Gastrocnemius medialis (tissue), 4 donors: ENCODE measurements at regions not wholly inside any gene's neighbourhood (a gene's known extent, or its start where the extent isn't known, plus 50 kb on each side); places are given as distances from the start of the nearest gene placed in this dataset.

Experiments used
- ATAC-seq, 2 donors: fragments of 150-250 bp; one replicate each; pipeline ENCODE4 v1.9.1; 2016
- DNase-seq, 2 donors: peaks; one replicate each; pipeline ENCODE4 v3.0.0-alpha.2; 2019
- H3K27ac ChIP-seq, 4 donors: fragments of 200-600 bp; sonication (generic); 1 replicate in 1 of 4; 2 replicates in 3 of 4; pipeline ENCODE4 v1.5.1; 2016 to 2018; ENCODE audit warnings: mild to moderate bottlenecking in 2 of 4, moderate library complexity in 1 of 4
- H3K27me3 ChIP-seq, 3 donors: fragments of 200-600 bp; sonication (generic) in 2 of 3; 1 replicate in 1 of 3; 2 replicates in 2 of 3; pipeline versions ENCODE4 v1.5.1 to v1.6.0; 2016 to 2019; ENCODE audit warnings: mild to moderate bottlenecking in 1 of 3, moderate library complexity in 1 of 3
- H3K36me3 ChIP-seq, 2 donors: fragments of 200-600 bp; sonication (generic) in 1 of 2; one replicate each; pipeline ENCODE4 v1.5.1; 2017 to 2018
- H3K4me1 ChIP-seq, 2 donors: fragments of 200-600 bp; sonication (generic) in 1 of 2; one replicate each; pipeline ENCODE4 v1.5.1; 2016 to 2017; ENCODE audit warnings: mild to moderate bottlenecking in 2 of 2
- H3K4me3 ChIP-seq, 4 donors: fragments of 200-600 bp; sonication (generic) in 3 of 4; 1 replicate in 1 of 4; 2 replicates in 3 of 4; pipeline ENCODE4 v1.5.1; 2016 to 2019; ENCODE audit warnings: mild to moderate bottlenecking in 2 of 4
- H3K9me3 ChIP-seq, 3 donors: fragments of 200-600 bp; sonication (generic) in 2 of 3; 1 replicate in 1 of 3; 2 replicates in 2 of 3; pipeline ENCODE4 v1.5.1; 2016 to 2019
- POLR2A ChIP-seq, 2 donors: fragments of 450-650 bp; IDR thresholded peaks; one replicate each; pipeline ENCODE4 v1.6.1; 2017; ENCODE audit warnings: antibody characterized with exemption in 2 of 2, mild to moderate bottlenecking in 2 of 2, moderate library complexity in 2 of 2
- in situ Hi-C, 4 donors: fragments of 200-750 bp; cut with MboI; loops; one replicate each; pipeline versions ENCODE4 v1.15.0 to v1.8.0; 2017; ENCODE audit warnings: low sequenced_read_pairs in 4 of 4
- intact Hi-C: fragments of 100-400 bp; cut with DNase I; formaldehyde crosslinking; loops from one replicate; pipeline ENCODE4 v1.15.1; 2023; ENCODE audit warnings: low total_unique reads
- TF ChIP-seq, protein P1 (sequence below), 5 experiments: fragments of 450-650 bp in 3 of 5; fragments of 200-600 bp in 2 of 5; sonication (generic) in 2 of 5; IDR thresholded peaks in 4 of 5; conservative IDR thresholded peaks in 1 of 5; 1 replicate in 4 of 5; 2 replicates in 1 of 5; pipeline ENCODE4 v1.5.1; 2016 to 2019; ENCODE audit warnings: antibody characterized with exemption in 5 of 5, mild to moderate bottlenecking in 3 of 5, moderate library complexity in 3 of 5

DNA sequence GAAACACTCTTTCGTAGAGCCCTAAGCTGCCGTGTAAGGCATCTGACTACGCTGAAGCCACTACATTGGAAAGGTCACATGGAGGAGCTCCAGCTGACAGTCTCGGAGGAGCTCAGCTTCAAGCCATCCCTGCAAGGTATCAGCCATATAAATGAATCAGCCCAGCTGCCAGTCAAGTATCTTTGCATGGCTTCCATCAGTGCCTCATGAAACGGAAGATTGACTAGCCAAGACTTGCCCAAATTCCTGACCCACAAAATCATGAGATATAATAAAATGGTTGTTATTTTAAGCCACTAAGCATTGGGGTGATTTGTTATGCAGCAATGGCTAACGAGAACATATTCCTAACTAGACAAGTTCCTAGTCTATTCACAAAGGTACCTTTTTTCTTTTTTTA, 104.1 kb upstream of the SCOC start:
- TF ChIP-seq POLR2A (IDR thresholded peaks at IDR 0.05), result no peak
- TF ChIP-seq, protein P1, sequence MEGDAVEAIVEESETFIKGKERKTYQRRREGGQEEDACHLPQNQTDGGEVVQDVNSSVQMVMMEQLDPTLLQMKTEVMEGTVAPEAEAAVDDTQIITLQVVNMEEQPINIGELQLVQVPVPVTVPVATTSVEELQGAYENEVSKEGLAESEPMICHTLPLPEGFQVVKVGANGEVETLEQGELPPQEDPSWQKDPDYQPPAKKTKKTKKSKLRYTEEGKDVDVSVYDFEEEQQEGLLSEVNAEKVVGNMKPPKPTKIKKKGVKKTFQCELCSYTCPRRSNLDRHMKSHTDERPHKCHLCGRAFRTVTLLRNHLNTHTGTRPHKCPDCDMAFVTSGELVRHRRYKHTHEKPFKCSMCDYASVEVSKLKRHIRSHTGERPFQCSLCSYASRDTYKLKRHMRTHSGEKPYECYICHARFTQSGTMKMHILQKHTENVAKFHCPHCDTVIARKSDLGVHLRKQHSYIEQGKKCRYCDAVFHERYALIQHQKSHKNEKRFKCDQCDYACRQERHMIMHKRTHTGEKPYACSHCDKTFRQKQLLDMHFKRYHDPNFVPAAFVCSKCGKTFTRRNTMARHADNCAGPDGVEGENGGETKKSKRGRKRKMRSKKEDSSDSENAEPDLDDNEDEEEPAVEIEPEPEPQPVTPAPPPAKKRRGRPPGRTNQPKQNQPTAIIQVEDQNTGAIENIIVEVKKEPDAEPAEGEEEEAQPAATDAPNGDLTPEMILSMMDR (IDR thresholded peaks at IDR 0.05 in 4 of 5, conservative IDR thresholded peaks at IDR 0.05 in 1 of 5), result no peak
- intact Hi-C loops (no loop called here), in situ Hi-C loops (no loop called here)
- no peak for DNase-seq
- no peak for ATAC-seq
- H3K4me1 ChIP-seq, result no peaks in the 10 kb centered on the region
- no peak overlapping the region for H3K27ac ChIP-seq
- H3K9me3 ChIP-seq, result no peaks in the 10 kb centered on the region
- no peaks in the 10 kb centered on the region for H3K27me3 ChIP-seq
- H3K4me3 ChIP-seq, result no peak overlapping the region
- no peaks in the 10 kb centered on the region for H3K36me3 ChIP-seq

GRCh38 chr4:140268186-140268841, 105.1 kb upstream of the SCOC start:
- H3K4me1 ChIP-seq, result no peaks in the 10 kb centered on the region
- ATAC-seq (no peak), DNase-seq (no peak)
- H3K36me3 ChIP-seq, result no peaks in the 10 kb centered on the region
- no peak overlapping the region for H3K27ac ChIP-seq
- intact Hi-C loops, result no loop called here
- H3K4me3 ChIP-seq, result no peak overlapping the region
- no peaks in the 10 kb centered on the region for H3K9me3 ChIP-seq
- no peak for TF ChIP-seq POLR2A (IDR thresholded peaks at IDR 0.05)
- TF ChIP-seq, protein P1 (IDR thresholded peaks at IDR 0.05 in 4 of 5, conservative IDR thresholded peaks at IDR 0.05 in 1 of 5), result no peak
- no peaks in the 10 kb centered on the region for H3K27me3 ChIP-seq
- in situ Hi-C loops, result no loop called here

DNA sequence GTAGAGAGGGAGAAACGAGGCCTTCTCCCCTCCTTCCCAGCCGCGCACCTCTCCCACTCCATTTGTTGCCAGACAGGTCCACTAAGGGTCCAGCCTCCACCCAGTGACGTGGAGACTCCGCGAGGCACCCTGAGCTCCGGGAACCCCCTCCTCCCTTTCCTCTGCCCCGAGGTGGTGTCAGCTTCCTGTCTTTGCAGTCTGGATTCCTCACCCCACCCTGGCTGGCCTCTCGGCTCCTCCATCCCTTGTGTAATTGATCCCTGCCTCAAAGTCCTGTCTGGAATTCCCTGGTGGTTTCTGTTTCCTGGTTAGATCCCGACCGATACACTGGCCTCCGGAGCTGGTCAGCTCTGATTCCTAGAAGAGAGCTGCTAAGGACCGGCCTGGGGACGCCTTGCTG, 105.9 kb upstream of the SCOC start:
- no peak for ATAC-seq
- H3K36me3 ChIP-seq, result no peaks in the 10 kb centered on the region
- H3K4me3 ChIP-seq, result no peak overlapping the region
- no peaks in the 10 kb centered on the region for H3K4me1 ChIP-seq
- H3K9me3 ChIP-seq, result no peaks in the 10 kb centered on the region
- in situ Hi-C loops (no loop called here), intact Hi-C loops (no loop called here)
- TF ChIP-seq POLR2A (IDR thresholded peaks at IDR 0.05), result no peak
- TF ChIP-seq, protein P1 (IDR thresholded peaks at IDR 0.05 in 4 of 5, conservative IDR thresholded peaks at IDR 0.05 in 1 of 5), result no peak
- H3K27me3 ChIP-seq, result no peaks in the 10 kb centered on the region
- DNase-seq, result no peak
- no peak overlapping the region for H3K27ac ChIP-seq

DNA sequence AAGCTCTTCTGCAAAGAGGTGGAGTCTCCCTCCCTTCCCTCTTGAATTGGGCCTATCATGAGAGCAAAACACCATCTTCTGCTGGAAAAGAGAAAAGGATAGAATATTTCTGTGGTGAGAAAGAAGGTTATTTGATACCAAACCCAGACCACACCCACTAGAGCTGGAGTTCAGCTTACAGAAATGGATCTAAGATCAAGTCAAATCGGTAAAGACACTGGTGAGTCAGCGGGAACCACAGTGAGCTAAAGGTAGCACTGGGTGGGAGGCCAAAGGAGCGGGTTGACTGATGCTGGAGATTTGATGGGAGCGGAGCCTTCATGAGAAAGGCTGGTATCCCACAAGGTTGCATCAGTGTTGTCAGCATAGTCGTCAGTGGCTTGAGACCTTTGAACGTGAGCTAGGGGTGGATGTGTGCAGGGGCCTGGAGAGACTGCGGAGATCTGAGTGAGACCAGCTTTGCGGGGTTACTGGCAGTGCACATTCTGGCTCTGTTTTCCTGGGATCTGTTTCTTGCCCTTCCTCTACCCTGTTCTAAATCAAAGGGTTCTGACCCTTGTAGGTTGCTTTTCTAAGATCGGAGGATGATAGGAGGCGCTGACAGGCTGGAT, 106.4 kb upstream of the SCOC start:
- Histone ChIP-seq H3K4me1 (no peaks in the 10 kb centered on the region), H3K36me3 (no peaks in the 10 kb centered on the region), H3K27ac (no peak overlapping the region), H3K27me3 (no peaks in the 10 kb centered on the region), H3K4me3 (no peak overlapping the region), H3K9me3 (no peaks in the 10 kb centered on the region)
- in situ Hi-C loops (no loop called here), intact Hi-C loops (no loop called here)
- no peak for ATAC-seq
- no peak for TF ChIP-seq POLR2A (IDR thresholded peaks at IDR 0.05)
- TF ChIP-seq, protein P1 (IDR thresholded peaks at IDR 0.05 in 4 of 5, conservative IDR thresholded peaks at IDR 0.05 in 1 of 5), result no peak
- DNase-seq, result no peak
